HG03442 (cell line): ENCODE measurements at regions not wholly inside any gene's neighbourhood (a gene's known extent, or its start where the extent isn't known, plus 50 kb on each side); places are given as distances from the start of the nearest gene placed in this dataset.
A peak's percentile ranks its signal among the peaks of the same experiment; 100 is the strongest.
"Not testable (repeated sequence)": the region's sequence is repeated elsewhere in the genome, so short reads cannot be mapped to it uniquely, and the experiment has no call there.

Experiments used
- ATAC-seq: cut with Tn5 transposase; IDR thresholded peaks from one replicate; pipeline ENCODE4 v1.9.1; 2021; ENCODE audit warnings: mild to moderate bottlenecking, moderate library complexity; ENCODE audit not compliant: unreplicated experiment

DNA sequence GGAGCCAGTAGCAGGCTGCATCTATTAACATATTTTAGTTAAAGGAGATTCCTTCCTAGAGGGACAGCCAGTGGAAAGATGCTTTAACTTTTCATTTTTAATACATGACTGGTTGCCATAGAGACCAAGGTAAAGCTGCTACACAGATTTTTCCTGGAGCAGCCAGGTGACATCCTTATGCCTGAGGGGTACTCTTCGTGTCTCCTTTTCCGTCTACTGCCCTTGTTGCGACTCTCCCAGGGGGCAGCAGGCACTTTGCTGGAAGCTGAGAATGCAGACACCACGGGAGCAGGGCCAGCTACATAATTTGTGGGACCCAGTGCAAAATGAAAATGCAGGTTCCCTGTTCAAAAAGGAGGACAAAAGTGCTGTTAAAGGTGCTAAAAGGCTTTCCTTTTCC is 340.4 kb downstream of the CEP170 start:
- ATAC-seq, result not testable (repeated sequence)

- not testable (repeated sequence) for ATAC-seq
Observed at GRCh38 chr1:242912855-242913254, 342.2 kb downstream of the CEP170 start.

- ATAC-seq, result not testable (repeated sequence)
Observed at GRCh38 chr1:242900558-242900957, 354.5 kb downstream of the CEP170 start.

DNA sequence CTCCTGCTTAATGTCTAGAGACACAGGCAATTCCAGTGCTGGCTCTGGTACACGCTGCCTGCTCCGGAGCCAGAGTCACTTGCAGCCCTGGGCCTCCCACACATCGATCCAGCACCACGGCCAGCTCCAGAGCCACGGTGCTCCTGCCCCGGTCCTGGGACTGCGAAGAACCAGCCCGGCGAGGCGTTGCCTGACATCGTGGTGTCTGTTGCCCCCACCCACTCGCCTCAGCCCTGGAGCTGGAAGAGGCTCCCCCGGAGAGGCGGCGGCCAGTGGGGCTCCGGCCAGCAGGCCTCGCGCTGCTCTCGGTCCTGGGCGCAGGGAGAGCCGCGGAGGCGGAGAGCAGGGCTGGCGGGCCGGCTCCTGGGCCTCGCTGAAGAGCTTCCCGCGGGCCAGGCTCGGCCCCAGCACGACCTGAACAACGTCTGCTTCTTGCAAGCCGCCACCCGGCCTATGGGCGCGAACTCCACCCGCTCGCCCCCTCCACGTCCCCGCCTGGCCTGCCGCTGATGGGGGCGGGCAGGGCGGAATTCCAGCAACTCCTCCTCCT is 364.8 kb downstream of the CEP170 start:
- ATAC-seq, result no peak

DNA sequence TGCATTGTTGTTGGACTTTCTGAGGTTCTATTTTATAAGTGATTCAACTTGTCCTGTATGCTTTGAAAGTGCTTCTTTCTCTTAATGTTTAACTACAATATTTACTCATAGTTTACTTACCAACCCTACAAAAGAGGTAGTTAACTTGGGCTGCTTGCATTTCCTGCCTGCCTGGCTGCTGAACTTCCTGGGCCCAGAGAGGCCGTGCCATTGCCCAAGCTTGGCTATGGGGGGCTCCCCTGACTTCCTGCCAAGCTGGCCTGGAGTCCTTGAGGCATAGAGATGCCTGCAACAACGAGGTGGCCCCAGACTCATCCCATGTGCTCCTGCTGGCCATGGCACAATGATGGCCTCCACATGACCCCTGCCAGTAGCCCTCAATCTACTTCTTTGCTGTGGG is 361.6 kb upstream of the PLD5 start:
- peak; percentile 56 for ATAC-seq

DNA sequence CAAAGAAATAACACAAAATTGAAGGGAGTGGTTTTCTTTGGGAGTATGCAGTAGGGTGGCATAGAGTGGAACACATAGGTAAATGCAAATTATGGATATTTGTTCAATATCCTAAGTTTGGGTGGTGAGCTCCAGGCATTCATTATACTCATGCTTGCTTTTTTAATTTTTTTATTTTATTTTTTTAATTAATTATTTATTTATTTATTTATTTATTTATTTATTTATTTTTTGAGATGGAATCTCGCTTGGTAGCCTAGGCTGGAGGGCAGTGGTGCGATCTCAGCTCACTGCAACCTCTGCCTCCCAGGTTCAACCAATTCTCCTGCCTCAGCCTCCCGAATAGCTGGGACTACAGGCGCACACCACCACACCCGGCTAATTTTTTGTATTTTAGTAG is 355.5 kb upstream of the PLD5 start:
- ATAC-seq, result not testable (repeated sequence)

DNA sequence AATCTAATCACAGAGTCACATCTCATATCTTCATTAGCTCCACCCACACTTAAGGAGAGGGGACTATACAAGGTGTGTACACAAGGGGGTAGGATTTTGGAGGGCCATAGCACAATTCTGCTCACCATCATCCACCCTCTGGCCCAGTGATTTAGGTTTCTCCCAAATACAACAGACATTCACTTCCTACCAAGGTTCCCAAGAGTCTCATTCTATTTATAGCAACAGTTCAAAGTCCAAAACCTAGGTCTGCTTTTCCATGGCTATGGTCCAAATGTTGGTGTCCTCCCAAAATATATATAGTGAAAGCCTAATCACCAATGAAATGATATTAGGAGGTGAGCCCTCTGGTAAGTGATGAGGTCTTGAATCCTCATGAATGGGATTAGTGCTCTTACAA is 353.2 kb upstream of the PLD5 start:
- no peak for ATAC-seq

GRCh38 chr1:242877229-242877628 is 352.7 kb upstream of the PLD5 start:
- no peak for ATAC-seq

GRCh38 chr1:242876030-242876429 is 351.5 kb upstream of the PLD5 start:
- no peak for ATAC-seq

DNA sequence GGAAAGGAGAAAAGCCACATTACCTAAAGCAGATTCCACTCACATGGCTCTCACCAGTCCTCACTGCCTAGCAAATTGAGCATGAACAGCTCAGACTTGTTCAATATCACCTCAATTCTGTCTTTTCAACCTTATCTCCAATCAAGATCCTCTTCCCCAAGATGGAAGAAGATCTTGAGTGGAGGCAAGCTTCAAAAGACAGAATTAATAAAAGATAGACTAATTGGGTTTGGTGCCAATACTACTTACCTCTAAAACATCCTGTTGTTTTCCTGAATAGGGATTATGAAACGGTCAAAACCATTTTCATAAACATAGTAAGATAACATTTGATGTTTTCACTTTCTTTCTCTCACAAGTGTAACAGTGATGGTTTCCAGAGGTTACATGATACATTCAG is 349.2 kb upstream of the PLD5 start:
- no peak for ATAC-seq

GRCh38 chr1:242872521-242872920 is 348.0 kb upstream of the PLD5 start:
- no peak for ATAC-seq

DNA sequence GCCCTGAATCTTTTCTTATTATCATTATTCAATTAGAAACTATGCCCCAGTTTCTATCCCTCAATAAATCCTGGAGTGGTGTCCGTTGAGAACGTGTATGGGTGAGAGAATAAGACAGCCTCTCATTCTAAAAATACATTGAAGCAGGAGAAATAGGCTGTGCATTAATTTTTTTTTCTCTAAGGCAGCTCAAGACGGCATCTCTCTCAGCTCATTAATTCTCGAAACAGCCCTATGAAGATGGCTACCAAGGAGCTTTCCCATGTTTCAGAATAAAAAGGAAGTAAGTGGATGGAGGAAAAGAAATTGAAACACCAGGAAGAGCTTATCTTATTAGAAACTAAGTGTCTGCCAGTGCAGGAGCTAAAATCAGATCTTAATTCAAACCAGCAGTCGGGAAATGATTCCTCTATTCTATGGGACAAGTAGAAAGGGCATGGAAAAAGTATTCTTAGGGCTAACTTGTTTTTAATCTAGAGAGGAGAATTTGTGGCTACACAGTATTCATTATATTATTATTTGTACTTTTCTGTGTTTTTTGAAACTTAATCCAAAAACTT is 347.1 kb upstream of the PLD5 start:
- ATAC-seq, result no peak

- no peak for ATAC-seq
Observed at GRCh38 chr1:242870966-242871365, 346.5 kb upstream of the PLD5 start.

DNA sequence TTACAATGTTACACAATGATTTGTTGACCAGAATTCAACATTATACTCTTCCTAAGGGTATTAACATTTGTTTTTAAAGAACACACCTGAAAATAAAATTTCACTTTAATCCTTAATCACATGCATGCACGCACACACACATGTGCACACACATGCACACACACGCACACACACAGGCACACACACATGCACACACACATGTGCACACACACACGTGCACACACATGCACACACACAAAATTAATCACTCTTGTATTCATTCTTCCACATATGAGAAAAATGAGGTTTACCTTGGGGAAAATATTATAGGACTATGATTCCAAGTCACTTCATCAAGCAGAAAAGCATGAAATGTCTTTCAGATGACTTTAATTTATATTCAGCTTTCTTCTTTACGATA is 331.8 kb upstream of the PLD5 start:
- no peak for ATAC-seq

- ATAC-seq, result no peak
Observed at GRCh38 chr1:242854466-242854865, 330.0 kb upstream of the PLD5 start.

DNA sequence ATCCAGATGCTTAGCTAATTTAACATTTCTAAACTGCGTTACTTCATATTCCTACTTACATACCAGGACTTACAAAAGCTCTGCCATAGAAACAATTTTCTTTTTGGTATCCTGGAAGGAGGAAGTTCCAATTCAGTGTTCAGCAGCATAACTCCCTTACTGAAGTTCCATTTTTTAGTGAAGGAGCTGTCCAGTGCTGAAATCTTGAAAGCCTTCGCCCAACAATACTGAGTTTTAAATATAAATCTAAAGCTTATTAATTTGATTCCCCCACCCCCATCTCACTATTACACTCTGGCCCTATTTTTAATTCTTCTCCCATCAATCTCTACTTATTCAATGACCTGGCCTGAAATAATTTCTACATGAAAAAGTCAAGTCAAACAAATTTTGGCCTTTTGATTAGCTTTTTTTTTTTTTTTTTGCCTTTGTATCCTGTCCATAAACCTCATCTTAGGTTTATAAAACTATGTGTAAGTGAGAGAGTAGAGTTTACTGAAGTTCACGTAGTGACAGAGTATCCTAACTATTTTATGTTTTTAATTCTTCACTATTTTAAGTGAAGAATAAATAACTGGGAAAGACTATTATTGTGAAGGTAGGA is 323.0 kb upstream of the PLD5 start:
- no peak for ATAC-seq

DNA sequence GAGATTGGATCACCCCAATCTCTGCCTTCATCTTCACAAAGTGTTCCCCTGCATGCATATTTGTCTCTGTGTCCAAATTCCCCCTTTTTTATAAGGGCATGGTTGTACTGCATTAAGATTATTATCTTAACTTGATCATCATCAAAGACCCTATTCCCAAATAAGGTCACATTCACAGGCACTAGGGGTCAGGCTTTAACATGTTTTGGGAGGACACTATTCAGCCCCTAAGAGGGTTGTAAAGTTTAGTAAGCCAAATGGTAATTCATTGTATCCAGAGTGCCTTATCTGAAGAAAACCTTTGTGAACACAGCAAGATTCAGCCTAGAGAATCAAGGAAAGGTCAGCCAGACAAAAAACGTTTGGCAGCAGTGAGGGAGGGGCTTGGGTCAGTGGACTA is 317.6 kb upstream of the PLD5 start:
- ATAC-seq, result no peak

GRCh38 chr1:242839101-242839500 is 314.6 kb upstream of the PLD5 start:
- no peak for ATAC-seq

DNA sequence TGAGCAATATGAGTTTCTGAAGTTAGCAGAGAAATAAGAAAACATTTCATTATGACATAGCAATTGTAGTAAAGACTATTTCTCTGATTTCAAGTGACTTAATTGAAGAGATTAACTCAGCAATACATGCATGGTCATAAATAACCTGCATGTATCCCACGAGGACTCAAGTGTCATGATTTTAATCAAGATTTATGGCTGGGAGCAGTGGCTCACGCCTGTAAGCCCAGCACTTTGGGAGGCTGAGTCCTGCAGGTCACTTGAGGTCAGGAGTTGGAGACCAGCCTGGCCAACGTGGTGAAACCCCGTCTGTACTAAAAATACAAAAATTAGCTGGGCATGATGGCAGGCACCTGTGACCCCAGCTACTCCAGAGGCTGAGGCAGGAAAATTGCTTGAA is 311.9 kb upstream of the PLD5 start:
- no peak for ATAC-seq

DNA sequence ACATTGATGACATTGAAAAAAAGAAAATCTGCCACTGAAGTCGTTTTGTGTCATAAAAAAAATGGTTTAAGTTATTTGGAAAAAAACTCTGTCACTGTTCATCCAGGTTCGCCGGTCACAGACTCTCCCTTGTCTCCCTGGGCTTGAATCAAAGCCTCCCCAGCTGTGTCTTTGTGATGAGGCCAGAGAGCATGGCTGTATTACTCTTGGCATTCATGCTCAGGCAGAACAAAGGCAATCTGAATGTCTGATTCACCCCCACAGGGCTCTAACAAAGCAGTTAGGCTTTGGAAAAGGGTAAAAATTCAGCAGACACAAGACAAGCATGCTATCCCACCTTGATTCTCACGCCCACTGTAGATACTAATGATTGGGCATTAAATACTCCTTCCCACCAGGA is 304.3 kb upstream of the PLD5 start:
- no peak for ATAC-seq

GRCh38 chr1:242828199-242828598 is 303.7 kb upstream of the PLD5 start:
- ATAC-seq, result no peak

- ATAC-seq, result no peak
Observed at GRCh38 chr1:242827538-242827937, 303.0 kb upstream of the PLD5 start.
